Astrocyte (in vitro differentiated cells and primary cell): ENCODE measurements at regions not wholly inside any gene's neighbourhood (a gene's known extent, or its start where the extent isn't known, plus 50 kb on each side); places are given as distances from the start of the nearest gene placed in this dataset.
"Not testable (repeated sequence)": the region's sequence is repeated elsewhere in the genome, so short reads cannot be mapped to it uniquely, and the experiment has no call there.

Experiments
- DNase-seq: peaks from one replicate; pipeline ENCODE4 v3.0.0-alpha.2; 2010; ENCODE audit warnings: low read depth
- FAIRE-seq: peaks from 2 replicates; lab custom pipeline; 2011; peaks lifted over from hg19 to GRCh38; lab: Jason Lieb, UNC
- H2AFZ ChIP-seq: 2 replicates; pipeline ENCODE4 v1.6.0; 2012; ENCODE audit warnings: low read depth, low read length, inconsistent platforms
- H3K27ac ChIP-seq: 2 replicates; pipeline ENCODE4 v1.5.1; 2011; ENCODE audit warnings: low read depth, low read length, inconsistent platforms
- H3K27me3 ChIP-seq: 2 replicates; pipeline ENCODE4 v1.6.0; 2011; ENCODE audit warnings: low read length, inconsistent platforms; ENCODE audit not compliant: insufficient read depth
- H3K36me3 ChIP-seq: 2 replicates; pipeline ENCODE4 v1.5.1; 2011; ENCODE audit warnings: low read length, inconsistent platforms; ENCODE audit not compliant: insufficient read depth
- H3K4me1 ChIP-seq: 2 replicates; pipeline ENCODE4 v1.5.1; 2011; ENCODE audit warnings: low read length, inconsistent platforms; ENCODE audit not compliant: insufficient read depth
- H3K4me2 ChIP-seq: 2 replicates; pipeline ENCODE4 v1.6.0; 2012; ENCODE audit warnings: low read length, inconsistent platforms
- H3K4me3 ChIP-seq: 2 replicates; pipeline ENCODE4 v1.5.1; 2011; ENCODE audit warnings: low read depth, mild to moderate bottlenecking, low read length, inconsistent platforms; ENCODE audit not compliant: insufficient read depth
- H3K79me2 ChIP-seq: 2 replicates; pipeline ENCODE4 v1.6.0; 2012; ENCODE audit warnings: mild to moderate bottlenecking, low read length, inconsistent platforms; ENCODE audit not compliant: insufficient read depth
- H3K9ac ChIP-seq: 2 replicates; pipeline ENCODE4 v1.6.0; 2012; ENCODE audit warnings: mild to moderate bottlenecking, low read length, inconsistent platforms
- H3K9me3 ChIP-seq: 2 replicates; pipeline ENCODE4 v1.5.1; 2012; ENCODE audit warnings: low read depth, mild to moderate bottlenecking, low read length, inconsistent platforms; ENCODE audit not compliant: insufficient read depth
- H4K20me1 ChIP-seq: 2 replicates; pipeline ENCODE4 v1.6.0; 2012; ENCODE audit warnings: low read length, inconsistent platforms; ENCODE audit not compliant: insufficient read depth
- H3K27ac Mint-ChIP-seq: one replicate; pipeline ENCODE4 v1.8.0; 2021; ENCODE audit warnings: mild to moderate bottlenecking, mixed read lengths; ENCODE audit not compliant: unreplicated experiment
- H3K27me3 Mint-ChIP-seq: one replicate; pipeline ENCODE4 v1.8.0; 2021; ENCODE audit warnings: low read depth, mixed read lengths; ENCODE audit not compliant: unreplicated experiment
- H3K36me3 Mint-ChIP-seq: one replicate; pipeline ENCODE4 v1.8.0; 2021; ENCODE audit warnings: low read depth, mixed read lengths; ENCODE audit not compliant: unreplicated experiment
- H3K4me1 Mint-ChIP-seq: one replicate; pipeline ENCODE4 v1.8.0; 2021; ENCODE audit warnings: low read depth, mixed read lengths; ENCODE audit not compliant: unreplicated experiment
- H3K4me3 Mint-ChIP-seq: one replicate; pipeline ENCODE4 v1.8.0; 2021; ENCODE audit warnings: mild to moderate bottlenecking, moderate library complexity, mixed read lengths; ENCODE audit not compliant: unreplicated experiment
- H3K9me3 Mint-ChIP-seq: one replicate; pipeline ENCODE4 v1.8.0; 2021; ENCODE audit warnings: mild to moderate bottlenecking, mixed read lengths; ENCODE audit not compliant: unreplicated experiment
- CTCF ChIP-seq: IDR thresholded peaks from 2 replicates; pipeline ENCODE4 v1.5.1; 2011; ENCODE audit warnings: low read depth, mild to moderate bottlenecking, inconsistent platforms, low read length, moderate library complexity; ENCODE audit not compliant: insufficient read depth
- EZH2 ChIP-seq: IDR thresholded peaks from 2 replicates; pipeline ENCODE4 v1.6.1; 2012; ENCODE audit warnings: mild to moderate bottlenecking, low read length, inconsistent platforms; ENCODE audit not compliant: insufficient read depth

GRCh38 chr2:45102141-45102540, 92.9 kb upstream of the SIX2 start:
- no peak for FAIRE-seq
- Histone ChIP-seq H3K36me3 (no peaks in the 10 kb centered on the region), H4K20me1 (no peaks in the 10 kb centered on the region), H3K4me3 (no peak overlapping the region), H3K9me3 (no peaks in the 10 kb centered on the region), H2AFZ (no peak overlapping the region), H3K79me2 (no peaks in the 10 kb centered on the region), H3K4me1 (no peaks in the 10 kb centered on the region), H3K9ac (no peak overlapping the region), H3K27me3 (peaks cover 10% of the 10 kb centered on the region), H3K4me2 (no peak overlapping the region), H3K27ac (no peak overlapping the region)
- Mint-ChIP-seq H3K27ac (no peak overlapping the region), H3K4me3 (no peak overlapping the region), H3K9me3 (no peaks in the 10 kb centered on the region), H3K27me3 (no peaks in the 10 kb centered on the region), H3K4me1 (peaks cover 6% of the 10 kb centered on the region), H3K36me3 (no peaks in the 10 kb centered on the region)
- DNase-seq, result no peak
- TF ChIP-seq EZH2 (no peak), CTCF (no peak)

DNA sequence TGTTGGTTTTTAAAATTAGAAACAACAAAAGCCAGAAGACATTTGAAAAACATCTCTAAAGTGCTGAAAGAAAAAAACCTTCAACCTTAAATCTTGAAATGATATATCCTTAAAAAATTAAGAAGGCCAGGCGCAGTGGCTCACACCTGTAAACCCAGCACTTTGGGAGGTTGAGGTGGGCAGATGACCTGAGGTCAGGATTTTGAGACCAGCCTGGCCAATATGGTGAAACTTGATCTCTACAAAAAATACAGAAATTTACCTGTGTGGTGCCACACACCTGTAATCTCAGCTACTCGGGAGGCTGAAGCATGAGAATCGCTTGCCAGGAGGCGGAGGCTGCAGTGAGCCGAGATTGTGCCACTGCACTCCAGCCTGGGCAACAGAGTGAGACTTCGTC, 87.7 kb upstream of the SIX2 start:
- Histone ChIP-seq H4K20me1 (no peaks in the 10 kb centered on the region), H3K36me3 (no peaks in the 10 kb centered on the region), H2AFZ (no peak overlapping the region), H3K79me2 (no peaks in the 10 kb centered on the region), H3K9ac (no peak overlapping the region), H3K4me2 (no peak overlapping the region), H3K4me1 (no peaks in the 10 kb centered on the region), H3K9me3 (no peaks in the 10 kb centered on the region), H3K27me3 (peaks cover 19% of the 10 kb centered on the region), H3K27ac (no peak overlapping the region), H3K4me3 (no peak overlapping the region)
- no peak overlapping the region for H3K27ac Mint-ChIP-seq
- H3K4me3 Mint-ChIP-seq, result no peak overlapping the region
- peaks cover 17% of the 10 kb centered on the region for H3K27me3 Mint-ChIP-seq
- DNase-seq (no peak), FAIRE-seq (no peak)
- no peaks in the 10 kb centered on the region for H3K9me3 Mint-ChIP-seq
- no peaks in the 10 kb centered on the region for H3K36me3 Mint-ChIP-seq
- H3K4me1 Mint-ChIP-seq, result no peaks in the 10 kb centered on the region
- TF ChIP-seq EZH2 (no peak), CTCF (no peak)

GRCh38 chr2:45096038-45096437, 86.8 kb upstream of the SIX2 start:
- not testable (repeated sequence) for H3K4me1 ChIP-seq, H3K4me2 ChIP-seq, H3K9me3 ChIP-seq, H3K36me3 Mint-ChIP-seq, H3K9me3 Mint-ChIP-seq, DNase-seq, H3K36me3 ChIP-seq, H3K4me1 Mint-ChIP-seq, H4K20me1 ChIP-seq, H3K9ac ChIP-seq, FAIRE-seq, H3K27ac Mint-ChIP-seq, H3K4me3 ChIP-seq, H3K79me2 ChIP-seq, H3K27ac ChIP-seq, H2AFZ ChIP-seq, H3K4me3 Mint-ChIP-seq
- peaks cover 18% of the 10 kb centered on the region for H3K27me3 Mint-ChIP-seq
- peaks cover 19% of the 10 kb centered on the region for H3K27me3 ChIP-seq
